ENCODE measurements at regions not wholly inside any gene's neighbourhood (a gene's known extent, or its start where the extent isn't known, plus 50 kb on each side); places are given as distances from the start of the nearest gene placed in this dataset.

- ATAC-seq (no peak), DNase-seq (ENCODE audit: low spot score) (no peak), FAIRE-seq (no peak)
- TF ChIP-seq ZBTB40 (IDR thresholded peaks at IDR 0.05): no peak
- TF ChIP-seq ZBTB40 (CRISPR knock-in tag; IDR thresholded peaks at IDR 0.05): no peak
- no peak for TF ChIP-seq KLF6 (CRISPR knock-in tag; IDR thresholded peaks at IDR 0.05)
- Histone ChIP-seq H3K4me2 (ENCODE audit: low read depth, low read length) (no peak overlapping the region), H3K27me3 (ENCODE audit: control insufficient read depth in 1 of 2, insufficient read depth in 2 of 2, low read length in 2 of 2) (no peaks in the 10 kb centered on the region; a peak in 2 of 5 replicates), H3K79me2 (ENCODE audit: insufficient read depth, low read length) (no peaks in the 10 kb centered on the region), H2AFZ (ENCODE audit: low read length) (no peak overlapping the region), H3K4me3 (replicated peaks in 1 of 3; ENCODE audit: insufficient read depth in 1 of 3, low read depth in 2 of 3, low read length in 3 of 3) (no peak overlapping the region), H3K9ac (ENCODE audit: insufficient read depth, low read depth, low read length) (no peak overlapping the region), H3K9me3 (ENCODE audit: low read length) (no peaks in the 10 kb centered on the region), H3K27ac (ENCODE audit: extremely low read length, insufficient read depth, low read length) (no peak overlapping the region), H4K20me1 (ENCODE audit: insufficient read depth, low read length) (no peaks in the 10 kb centered on the region), H3K4me1 (ENCODE audit: insufficient read depth, low read length) (no peaks in the 10 kb centered on the region), H3K36me3 (replicated peaks in 1 of 2; ENCODE audit: control insufficient read depth in 1 of 2, insufficient read depth in 2 of 2, low read length in 2 of 2) (no peaks in the 10 kb centered on the region)
- CTCF ChIA-PET (ENCODE audit: low intra/inter-chr PET ratio, low total read pairs): no interaction called here
- 57% methylated on average over 9 of the region's 9 CpGs for WGBS (ENCODE audit: low lambda C conversion rate)
- intact Hi-C loops (cut with micrococcal nuclease; ENCODE audit: unreplicated experiment): loop anchor here (10.0 kb wide), 1 partner anchor 1970 kb away; no protein-coding TSS in a partner anchor
- no TSS peak for BruUV-seq (replicated peaks)
- POLR2A ChIA-PET: no interaction called here
- in situ Hi-C loops (cut with HindIII; ENCODE audit: extremely low pct_ligation_motif_present, low pct_unique_long_range_greater_than_20kb): no loop called here
Measured at GRCh38 chr14:97295108-97295710, 498.0 kb downstream of the VRK1 start.

Data from HepG2 (cell line).